Endothelial cell of umbilical vein (primary cell): ENCODE measurements at regions not wholly inside any gene's neighbourhood (a gene's known extent, or its start where the extent isn't known, plus 50 kb on each side); places are given as distances from the start of the nearest gene placed in this dataset.

ENCODE experiments used
- BruUV-seq: library from RNA; stranded (reverse); fragments of 400-500 nt; replicated peaks from 2 replicates; lab custom pipeline; 2021; lab: Mats Ljungman, UMichigan
- CTCF ChIA-PET: fragments of 300-600, 350-600 bp; sonication (Branson Sonifier 250); formaldehyde crosslinking; loops from one replicate; lab custom pipeline; 2021; ENCODE audit warnings: antibody characterized with exemption, inconsistent platforms; lab: Charles Lee
- POLR2A ChIA-PET: fragments of 300-600, 350-600 bp; sonication (Branson Sonifier 250); formaldehyde crosslinking; loops from one replicate; lab custom pipeline; 2021; ENCODE audit warnings: antibody characterized with exemption, inconsistent platforms; lab: Charles Lee
- DNase-seq: peaks from one replicate; pipeline ENCODE4 v3.0.0-alpha.2; 2011; ENCODE audit warnings: low read depth, low spot score
- FAIRE-seq: peaks from 2 replicates; lab custom pipeline; 2011; peaks lifted over from hg19 to GRCh38; lab: Jason Lieb, UNC
- H2AFZ ChIP-seq: 2 replicates; pipeline ENCODE4 v1.6.0; 2012; ENCODE audit warnings: low read depth, low read length, control low read depth, inconsistent platforms
- H3K27ac ChIP-seq: 2 replicates; pipeline ENCODE4 v1.5.1; 2011; ENCODE audit warnings: low read depth, mild to moderate bottlenecking, control low read depth, low read length, moderate library complexity; ENCODE audit not compliant: insufficient read depth
- H3K27me3 ChIP-seq, 2 experiments: 2 replicates each; pipeline versions ENCODE4 v1.6.0 to v1.6.1; 2011; ENCODE audit warnings: low read length in 2 of 2, mixed read lengths in 1 of 2; ENCODE audit not compliant: control insufficient read depth in 2 of 2, insufficient read depth in 2 of 2
- H3K36me3 ChIP-seq, 2 experiments: 2 replicates in 1 of 2; 3 replicates in 1 of 2; pipeline ENCODE4 v1.5.1; 2011; ENCODE audit warnings: low read length in 2 of 2, mild to moderate bottlenecking in 1 of 2, moderate library complexity in 1 of 2; ENCODE audit not compliant: control insufficient read depth in 2 of 2, insufficient read depth in 2 of 2; ENCODE audit errors: extremely low read depth in 1 of 2
- H3K4me1 ChIP-seq: 3 replicates; pipeline ENCODE4 v1.5.1; 2011; ENCODE audit warnings: mild to moderate bottlenecking, low read length; ENCODE audit not compliant: control insufficient read depth, insufficient read depth; ENCODE audit errors: extremely low read depth
- H3K4me2 ChIP-seq: 2 replicates; pipeline ENCODE4 v1.6.1; 2011; ENCODE audit warnings: low read length, control low read depth, mixed read lengths; ENCODE audit not compliant: insufficient read depth
- H3K4me3 ChIP-seq, 3 experiments: fragments of 200-600 bp in 1 of 3; sonication (generic), shearing (Covaris generic) in 1 of 3; replicated peaks in 1 of 3; 2 replicates each; pipeline ENCODE4 v1.5.1; 2011 to 2016; ENCODE audit warnings: control low read depth in 3 of 3, low read length in 3 of 3, mild to moderate bottlenecking in 2 of 3, inconsistent platforms in 1 of 3, low read depth in 1 of 3, moderate library complexity in 1 of 3; ENCODE audit not compliant: insufficient read depth in 1 of 3
- H3K79me2 ChIP-seq: 2 replicates; pipeline ENCODE4 v1.6.0; 2012; ENCODE audit warnings: low read length, inconsistent platforms; ENCODE audit not compliant: control insufficient read depth, insufficient read depth
- H3K9ac ChIP-seq: replicated peaks from 2 replicates; pipeline ENCODE3; 2011; ENCODE audit warnings: low read length, control low read depth; ENCODE audit not compliant: insufficient read depth; ENCODE audit errors: extremely low read depth
- H3K9me1 ChIP-seq: replicated peaks from 3 replicates; pipeline ENCODE4 v1.6.0; 2011; ENCODE audit warnings: mild to moderate bottlenecking, low read length; ENCODE audit not compliant: control insufficient read depth, insufficient read depth; ENCODE audit errors: extremely low read depth
- H3K9me3 ChIP-seq: replicated peaks from 2 replicates; pipeline ENCODE4 v1.5.1; 2012; ENCODE audit warnings: low read length, inconsistent platforms; ENCODE audit not compliant: control insufficient read depth, insufficient read depth
- H4K20me1 ChIP-seq: replicated peaks from 2 replicates; pipeline ENCODE3; 2011; ENCODE audit warnings: mild to moderate bottlenecking, low read length; ENCODE audit not compliant: control insufficient read depth, insufficient read depth; ENCODE audit errors: extremely low read depth
- CTCF ChIP-seq, 2 donors: IDR thresholded peaks; 1 replicate in 1 of 2; 2 replicates in 1 of 2; pipeline ENCODE4 v1.5.1; 2011; ENCODE audit warnings: low read length in 2 of 2, mild to moderate bottlenecking in 2 of 2, moderate library complexity in 2 of 2, control low read depth in 1 of 2, inconsistent platforms in 1 of 2, low read depth in 1 of 2; ENCODE audit not compliant: insufficient read depth in 1 of 2; ENCODE audit errors: extremely low read depth in 1 of 2
- EZH2 ChIP-seq: IDR thresholded peaks from 2 replicates; pipeline ENCODE4 v1.6.1; 2012; ENCODE audit warnings: borderline replicate concordance, low read depth, mild to moderate bottlenecking, moderate library complexity, low read length, inconsistent platforms; ENCODE audit not compliant: severe bottlenecking
- FOS ChIP-seq: IDR thresholded peaks from 2 replicates; pipeline ENCODE4 v1.6.1; 2011; ENCODE audit warnings: mild to moderate bottlenecking, low read length, moderate library complexity, borderline replicate concordance; ENCODE audit not compliant: insufficient read depth
- GATA2 ChIP-seq: IDR thresholded peaks from 2 replicates; pipeline ENCODE4 v1.7.0; 2011; ENCODE audit warnings: low read depth, mild to moderate bottlenecking, moderate library complexity, mixed read lengths, low read length; ENCODE audit not compliant: insufficient read length, insufficient read depth
- JUN ChIP-seq: IDR thresholded peaks from 2 replicates; pipeline ENCODE4 v1.6.1; 2011; ENCODE audit warnings: borderline replicate concordance, low read depth; ENCODE audit not compliant: insufficient read length, insufficient read depth
- MAX ChIP-seq: IDR thresholded peaks from 2 replicates; pipeline ENCODE4 v1.6.1; 2011; ENCODE audit not compliant: insufficient read depth, insufficient read length
- MYC ChIP-seq: IDR thresholded peaks from one replicate; pipeline ENCODE4 v1.6.1; 2011; ENCODE audit warnings: mild to moderate bottlenecking, low read depth, low read length
- POLR2A ChIP-seq: IDR thresholded peaks from 2 replicates; pipeline ENCODE4 v1.6.1; 2012; ENCODE audit warnings: low read depth, mild to moderate bottlenecking, control low read depth, low read length
- POLR2AphosphoS5 ChIP-seq: IDR thresholded peaks from 2 replicates; pipeline ENCODE4 v1.6.1; 2012; ENCODE audit warnings: low read depth, mild to moderate bottlenecking, control low read depth, low read length, moderate library complexity; ENCODE audit not compliant: insufficient read depth
- dilution Hi-C: fragments of 300-500 bp; cut with MboI; formaldehyde crosslinking; loops from one replicate; pipeline ENCODE4 v1.15.0; 2019; ENCODE audit warnings: low sequenced_read_pairs; ENCODE audit not compliant: extremely low pct_ligation_motif_present
- intact Hi-C: fragments of 100-400 bp; cut with micrococcal nuclease; formaldehyde crosslinking; loops from one replicate; pipeline ENCODE4 v1.10.0; 2022

- Histone ChIP-seq H3K9me3 (no peaks in the 10 kb centered on the region), H3K27ac (no peak overlapping the region), H3K9me1 (no peaks in the 10 kb centered on the region), H4K20me1 (no peaks in the 10 kb centered on the region), H3K4me1 (no peaks in the 10 kb centered on the region), H3K9ac (no peak overlapping the region), H3K27me3 (no peaks in the 10 kb centered on the region), H3K79me2 (no peaks in the 10 kb centered on the region), H2AFZ (no peak overlapping the region), H3K4me3 (no peak overlapping the region), H3K4me2 (no peak overlapping the region), H3K36me3 (no peaks in the 10 kb centered on the region)
- dilution Hi-C loops (no loop called here), intact Hi-C loops (no loop called here)
- DNase-seq: no peak
- POLR2A ChIA-PET: no interaction called here
- no TSS peak for BruUV-seq
- no peak for TF ChIP-seq CTCF (IDR thresholded peaks at IDR 0.05; ENCODE audit: extremely low read depth in 1 of 2, insufficient read depth in 1 of 2, low read depth in 1 of 2, low read length in 2 of 2)
- TF ChIP-seq GATA2: no peak
- CTCF ChIA-PET: no interaction called here
- FAIRE-seq: no peak
Observed at GRCh38 chr2:5315041-5315440, 377.1 kb upstream of the SOX11 start.

- no peaks in the 10 kb centered on the region for H4K20me1 ChIP-seq
- no peaks in the 10 kb centered on the region for H3K79me2 ChIP-seq
- CTCF ChIA-PET: no interaction called here
- DNase-seq (no peak), FAIRE-seq (no peak)
- TF ChIP-seq FOS: no peak
- no peak for TF ChIP-seq JUN
- no peak for TF ChIP-seq MAX
- no peak for TF ChIP-seq GATA2
- no peak for TF ChIP-seq MYC
- no peak for TF ChIP-seq EZH2
- TF ChIP-seq POLR2AphosphoS5: no peak
- no peak for TF ChIP-seq CTCF (IDR thresholded peaks at IDR 0.05; ENCODE audit: extremely low read depth in 1 of 2, insufficient read depth in 1 of 2, low read depth in 1 of 2, low read length in 2 of 2)
- no peak for TF ChIP-seq POLR2A
- H3K4me1 ChIP-seq: no peaks in the 10 kb centered on the region
- dilution Hi-C loops (no loop called here), intact Hi-C loops (no loop called here)
- no peak overlapping the region for H3K4me3 ChIP-seq
- H3K4me2 ChIP-seq: no peak overlapping the region
- no peaks in the 10 kb centered on the region for H3K27me3 ChIP-seq
- no peaks in the 10 kb centered on the region for H3K36me3 ChIP-seq
- no peak overlapping the region for H3K27ac ChIP-seq
- POLR2A ChIA-PET: no interaction called here
- no peaks in the 10 kb centered on the region for H3K9me3 ChIP-seq
- no peak overlapping the region for H3K9ac ChIP-seq
- BruUV-seq: no TSS peak
- H3K9me1 ChIP-seq: no peaks in the 10 kb centered on the region
- no peak overlapping the region for H2AFZ ChIP-seq
Observed at GRCh38 chr2:5315512-5315911, 376.7 kb upstream of the SOX11 start.
